GM23248 (cell line): ENCODE measurements at regions not wholly inside any gene's neighbourhood (a gene's known extent, or its start where the extent isn't known, plus 50 kb on each side); places are given as distances from the start of the nearest gene placed in this dataset.
"Not testable (repeated sequence)": the region's sequence is repeated elsewhere in the genome, so short reads cannot be mapped to it uniquely, and the experiment has no call there.

Source experiments
- EZH2 ChIP-seq: fragments of 200-600 bp; sonication (generic); IDR thresholded peaks from 2 replicates; pipeline ENCODE4 v1.6.1; 2018; ENCODE audit warnings: antibody characterized with exemption, mild to moderate bottlenecking; ENCODE audit not compliant: insufficient read depth, poor library complexity, severe bottlenecking
- EZH2phosphoT487 ChIP-seq: fragments of 200-600 bp; sonication (generic); IDR thresholded peaks from 2 replicates; pipeline ENCODE4 v1.6.1; 2018; ENCODE audit warnings: antibody characterized with exemption, moderate library complexity, mild to moderate bottlenecking, low read depth; ENCODE audit not compliant: insufficient read depth

DNA sequence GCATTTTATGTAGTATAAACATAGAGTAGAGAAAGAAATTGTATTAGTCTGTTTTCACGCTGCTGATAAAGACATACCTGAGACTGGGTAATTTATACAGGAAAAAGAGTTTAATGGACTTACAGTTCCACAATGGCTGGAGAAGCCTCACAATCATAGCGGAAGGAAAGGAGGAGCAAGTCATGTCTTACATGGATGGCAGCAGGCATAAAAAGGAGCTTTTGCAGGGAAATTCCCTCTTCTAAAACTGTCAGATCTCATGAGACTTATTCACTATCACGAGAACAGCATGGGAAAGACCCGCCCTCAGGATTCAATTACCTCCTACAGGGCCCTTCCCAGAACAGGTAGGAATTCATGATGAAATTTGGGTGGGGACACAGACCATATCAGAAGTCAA is 98.1 kb downstream of the ARRDC3 start:
- TF ChIP-seq EZH2phosphoT487, EZH2: not testable (repeated sequence)
